ENCODE measurements at regions not wholly inside any gene's neighbourhood (a gene's known extent, or its start where the extent isn't known, plus 50 kb on each side); places are given as distances from the start of the nearest gene placed in this dataset.

DNA sequence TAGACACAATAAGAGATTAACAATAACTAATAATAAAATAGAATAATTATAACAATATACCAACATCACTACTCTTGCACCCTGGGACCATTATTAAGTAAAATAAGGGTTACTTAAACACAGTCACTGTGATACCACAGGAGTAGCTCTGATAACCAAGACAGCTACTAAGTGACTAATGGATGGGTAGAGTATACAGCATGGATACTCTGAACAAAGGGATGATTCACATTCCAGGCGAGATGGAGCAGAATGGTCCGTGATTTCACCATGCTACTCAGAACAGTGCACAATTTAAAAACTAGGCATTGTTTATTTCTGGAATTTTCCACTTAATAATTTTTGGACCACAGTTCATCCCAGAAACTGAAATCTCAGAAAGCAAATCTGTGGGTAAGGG, 80.0 kb upstream of the FUT9 start:
- H3K4me3 ChIP-seq (ENCODE audit: low read length), result no peak overlapping the region
- Mint-ChIP-seq H3K4me1 (no peaks in the 10 kb centered on the region), H3K27me3 (no peaks in the 10 kb centered on the region), H3K9me3 (no peaks in the 10 kb centered on the region), H3K27ac (no peak overlapping the region), H3K4me3 (no peak overlapping the region), H3K36me3 (no peaks in the 10 kb centered on the region)
- ChIA-PET POLR2A (no interaction called here), CTCF (no interaction called here)
- no peak overlapping the region for H3K27ac ChIP-seq (ENCODE audit: low read depth, low read length)
- H3K9me3 ChIP-seq (ENCODE audit: control insufficient read depth in 2 of 3, low read length in 3 of 3), result no peaks in the 10 kb centered on the region
- no peaks in the 10 kb centered on the region for H3K27me3 ChIP-seq (ENCODE audit: control insufficient read depth in 2 of 2, insufficient read depth in 2 of 2, low read length in 2 of 2)
- no peaks in the 10 kb centered on the region for H3K4me1 ChIP-seq (ENCODE audit: control insufficient read depth in 2 of 2, insufficient read depth in 2 of 2, low read length in 2 of 2)
- DNase-seq, result no peak
- ATAC-seq, result no peak
- intact Hi-C loops (cut with micrococcal nuclease), result no loop called here
- H3K36me3 ChIP-seq (ENCODE audit: control insufficient read depth in 2 of 3, insufficient read depth in 3 of 3, low read length in 3 of 3), result no peaks in the 10 kb centered on the region

DNA sequence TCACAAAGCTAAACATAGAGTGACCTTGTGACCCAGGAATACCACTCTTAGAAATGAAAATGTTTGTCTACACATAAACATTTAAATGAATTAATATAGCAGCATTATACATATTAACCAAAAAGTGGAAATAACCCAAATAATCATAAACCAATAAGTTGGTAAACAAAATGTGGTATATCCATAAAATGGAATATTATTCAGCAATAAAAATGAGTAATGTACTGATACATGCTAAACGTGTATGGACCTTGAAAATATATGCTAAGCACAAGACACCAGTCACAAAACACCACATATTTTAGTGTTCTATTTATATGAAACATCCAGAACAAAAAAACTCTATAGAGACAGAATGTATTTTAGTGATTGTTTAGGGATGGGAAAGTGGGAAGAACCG, 68.9 kb upstream of the FUT9 start:
- H3K27me3 ChIP-seq (ENCODE audit: control insufficient read depth in 2 of 2, insufficient read depth in 2 of 2, low read length in 2 of 2), result no peaks in the 10 kb centered on the region
- no peaks in the 10 kb centered on the region for H3K9me3 ChIP-seq (ENCODE audit: control insufficient read depth in 2 of 3, low read length in 3 of 3)
- DNase-seq (no peak), ATAC-seq (no peak)
- Mint-ChIP-seq H3K9me3 (peaks cover 0 to 15% (median 0%) of the 10 kb centered on the region in 11 donors), H3K4me1 (no peaks in the 10 kb centered on the region), H3K27ac (no peak overlapping the region), H3K27me3 (no peaks in the 10 kb centered on the region), H3K36me3 (no peaks in the 10 kb centered on the region), H3K4me3 (no peak overlapping the region)
- no peaks in the 10 kb centered on the region for H3K36me3 ChIP-seq (ENCODE audit: control insufficient read depth in 2 of 3, insufficient read depth in 3 of 3, low read length in 3 of 3)
- ChIA-PET CTCF (no interaction called here), POLR2A (no interaction called here)
- H3K4me1 ChIP-seq (ENCODE audit: control insufficient read depth in 2 of 2, insufficient read depth in 2 of 2, low read length in 2 of 2), result no peaks in the 10 kb centered on the region
- intact Hi-C loops (cut with micrococcal nuclease), result no loop called here
- no peak overlapping the region for H3K4me3 ChIP-seq (ENCODE audit: low read length)
- H3K27ac ChIP-seq (ENCODE audit: low read depth, low read length), result no peak overlapping the region

- no peak for DNase-seq
- no peak overlapping the region for H3K27ac Mint-ChIP-seq
- intact Hi-C loops (cut with micrococcal nuclease), result no loop called here
- Histone ChIP-seq H3K4me3 (ENCODE audit: low read length) (no peak overlapping the region), H3K36me3 (ENCODE audit: control insufficient read depth in 2 of 3, insufficient read depth in 3 of 3, low read length in 3 of 3) (no peaks in the 10 kb centered on the region), H3K4me1 (ENCODE audit: control insufficient read depth in 2 of 2, insufficient read depth in 2 of 2, low read length in 2 of 2) (no peaks in the 10 kb centered on the region), H3K9me3 (ENCODE audit: control insufficient read depth in 2 of 3, low read length in 3 of 3) (no peaks in the 10 kb centered on the region), H3K27ac (ENCODE audit: low read depth, low read length) (no peak overlapping the region), H3K27me3 (ENCODE audit: control insufficient read depth in 2 of 2, insufficient read depth in 2 of 2, low read length in 2 of 2) (no peaks in the 10 kb centered on the region)
- no peaks in the 10 kb centered on the region for H3K36me3 Mint-ChIP-seq
- no peaks in the 10 kb centered on the region for H3K27me3 Mint-ChIP-seq
- no peaks in the 10 kb centered on the region for H3K4me1 Mint-ChIP-seq
- no peak for ATAC-seq
- CTCF ChIA-PET, result no interaction called here
- H3K9me3 Mint-ChIP-seq, result peaks cover 0 to 14% (median 0%) of the 10 kb centered on the region in 11 donors
- POLR2A ChIA-PET, result no interaction called here
- no peak overlapping the region for H3K4me3 Mint-ChIP-seq
Measured at GRCh38 chr6:95948324-95948723, 67.5 kb upstream of the FUT9 start.

DNA sequence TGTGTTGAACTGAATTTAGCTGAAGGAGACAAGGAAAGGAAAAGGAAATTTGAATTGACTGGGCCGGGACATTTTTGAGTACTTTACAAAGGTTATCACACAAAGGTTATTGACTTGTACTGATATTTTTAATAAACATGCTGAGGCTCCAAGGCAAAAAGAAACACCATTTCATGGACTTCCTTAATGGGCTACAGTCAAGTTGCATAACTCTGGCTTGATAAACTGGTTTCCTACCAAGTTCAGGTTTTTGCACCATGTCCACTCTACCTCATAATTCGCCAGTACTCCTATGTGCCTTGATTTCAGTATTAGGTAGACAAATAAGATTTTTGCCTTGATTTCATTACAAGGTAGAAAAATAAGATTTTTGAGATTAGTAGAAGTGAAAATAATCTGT, 65.8 kb upstream of the FUT9 start:
- ChIA-PET CTCF (no interaction called here), POLR2A (no interaction called here)
- Histone ChIP-seq H3K9me3 (ENCODE audit: control insufficient read depth in 2 of 3, low read length in 3 of 3) (no peaks in the 10 kb centered on the region), H3K27ac (ENCODE audit: low read depth, low read length) (no peak overlapping the region), H3K4me1 (ENCODE audit: control insufficient read depth in 2 of 2, insufficient read depth in 2 of 2, low read length in 2 of 2) (no peaks in the 10 kb centered on the region), H3K4me3 (ENCODE audit: low read length) (no peak overlapping the region), H3K36me3 (ENCODE audit: control insufficient read depth in 2 of 3, insufficient read depth in 3 of 3, low read length in 3 of 3) (no peaks in the 10 kb centered on the region), H3K27me3 (ENCODE audit: control insufficient read depth in 2 of 2, insufficient read depth in 2 of 2, low read length in 2 of 2) (no peaks in the 10 kb centered on the region)
- DNase-seq (no peak), ATAC-seq (no peak)
- H3K4me1 Mint-ChIP-seq, result no peaks in the 10 kb centered on the region
- peaks cover 0 to 11% (median 0%) of the 10 kb centered on the region in 11 donors for H3K9me3 Mint-ChIP-seq
- no peak overlapping the region for H3K4me3 Mint-ChIP-seq
- intact Hi-C loops (cut with micrococcal nuclease), result no loop called here
- H3K36me3 Mint-ChIP-seq, result no peaks in the 10 kb centered on the region
- H3K27ac Mint-ChIP-seq, result no peak overlapping the region
- peaks cover 0 to 5% (median 0%) of the 10 kb centered on the region in 5 donors for H3K27me3 Mint-ChIP-seq

DNA sequence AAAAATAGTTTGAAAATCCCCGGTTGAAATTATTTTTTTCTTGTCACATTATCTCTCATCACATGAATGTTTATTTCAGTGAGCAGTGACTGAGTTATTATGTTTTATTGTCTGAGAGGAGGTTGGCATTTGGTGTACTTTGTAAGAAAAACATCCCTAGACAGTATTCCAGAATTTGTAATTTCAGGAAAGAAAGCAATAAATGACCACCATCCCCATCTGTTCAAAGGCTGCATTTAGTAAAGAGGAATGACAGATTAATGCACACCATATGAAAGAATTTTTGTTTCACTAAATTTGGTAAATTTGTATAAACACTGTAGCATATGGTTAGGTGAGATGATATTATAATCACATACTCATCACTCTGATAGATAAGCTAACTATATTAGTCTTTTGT, 57.1 kb upstream of the FUT9 start:
- Histone ChIP-seq H3K4me1 (ENCODE audit: control insufficient read depth in 2 of 2, insufficient read depth in 2 of 2, low read length in 2 of 2) (no peaks in the 10 kb centered on the region), H3K27ac (ENCODE audit: low read depth, low read length) (no peak overlapping the region), H3K36me3 (ENCODE audit: control insufficient read depth in 2 of 3, insufficient read depth in 3 of 3, low read length in 3 of 3) (no peaks in the 10 kb centered on the region), H3K27me3 (ENCODE audit: control insufficient read depth in 2 of 2, insufficient read depth in 2 of 2, low read length in 2 of 2) (no peaks in the 10 kb centered on the region), H3K4me3 (ENCODE audit: low read length) (no peak overlapping the region), H3K9me3 (ENCODE audit: control insufficient read depth in 2 of 3, low read length in 3 of 3) (no peaks in the 10 kb centered on the region)
- H3K4me3 Mint-ChIP-seq, result no peak overlapping the region
- H3K36me3 Mint-ChIP-seq, result no peaks in the 10 kb centered on the region
- intact Hi-C loops (cut with micrococcal nuclease), result no loop called here
- no peak overlapping the region for H3K27ac Mint-ChIP-seq
- H3K9me3 Mint-ChIP-seq, result peaks cover 0 to 6% (median 0%) of the 10 kb centered on the region in 11 donors
- peaks cover 0 to 5% (median 0%) of the 10 kb centered on the region in 5 donors for H3K27me3 Mint-ChIP-seq
- ChIA-PET CTCF (no interaction called here), POLR2A (no interaction called here)
- DNase-seq (no peak), ATAC-seq (no peak)
- H3K4me1 Mint-ChIP-seq, result no peaks in the 10 kb centered on the region

DNA sequence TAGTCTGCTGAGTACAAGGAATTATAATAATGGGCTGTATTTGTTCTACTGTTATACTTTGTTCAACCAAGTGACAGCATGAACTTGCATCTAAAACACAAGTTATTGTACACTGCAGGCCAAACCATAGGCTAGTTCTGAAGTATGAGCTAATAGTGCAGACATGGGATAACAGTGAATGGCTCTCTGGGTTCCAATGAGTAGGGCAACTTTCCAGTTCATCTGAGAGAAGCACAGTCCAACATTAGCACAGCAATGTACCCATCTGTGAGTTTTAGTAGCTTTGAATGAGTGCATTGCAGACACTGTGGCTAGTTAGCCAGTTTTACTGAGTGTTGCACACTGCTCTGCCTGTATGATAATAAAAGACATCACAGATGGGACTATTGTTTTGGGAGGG, 56.5 kb upstream of the FUT9 start:
- H3K27me3 Mint-ChIP-seq, result peaks cover 0 to 5% (median 0%) of the 10 kb centered on the region in 5 donors
- H3K4me3 ChIP-seq (ENCODE audit: low read length), result no peak overlapping the region
- no peaks in the 10 kb centered on the region for H3K4me1 Mint-ChIP-seq
- no peaks in the 10 kb centered on the region for H3K27me3 ChIP-seq (ENCODE audit: control insufficient read depth in 2 of 2, insufficient read depth in 2 of 2, low read length in 2 of 2)
- no peaks in the 10 kb centered on the region for H3K36me3 ChIP-seq (ENCODE audit: control insufficient read depth in 2 of 3, insufficient read depth in 3 of 3, low read length in 3 of 3)
- H3K4me1 ChIP-seq (ENCODE audit: control insufficient read depth in 2 of 2, insufficient read depth in 2 of 2, low read length in 2 of 2), result no peaks in the 10 kb centered on the region
- no peak overlapping the region for H3K4me3 Mint-ChIP-seq
- no peak overlapping the region for H3K27ac Mint-ChIP-seq
- POLR2A ChIA-PET, result no interaction called here
- CTCF ChIA-PET, result no interaction called here
- H3K9me3 Mint-ChIP-seq, result peaks cover 0 to 11% (median 0%) of the 10 kb centered on the region in 11 donors
- no peak overlapping the region for H3K27ac ChIP-seq (ENCODE audit: low read depth, low read length)
- no peak for ATAC-seq
- H3K9me3 ChIP-seq (ENCODE audit: control insufficient read depth in 2 of 3, low read length in 3 of 3), result no peaks in the 10 kb centered on the region
- intact Hi-C loops (cut with micrococcal nuclease), result no loop called here
- H3K36me3 Mint-ChIP-seq, result no peaks in the 10 kb centered on the region
- DNase-seq, result no peak

Data from naive thymus-derived CD4-positive, alpha-beta T cell (primary cell).